Small intestine (tissue), 7 donors: ENCODE measurements at regions not wholly inside any gene's neighbourhood (a gene's known extent, or its start where the extent isn't known, plus 50 kb on each side); places are given as distances from the start of the nearest gene placed in this dataset.
"Not testable (repeated sequence)": the region's sequence is repeated elsewhere in the genome, so short reads cannot be mapped to it uniquely, and the experiment has no call there.

Experiments
- DNase-seq, 2 donors: peaks; one replicate each; pipeline versions ENCODE4 v3.0.0 to v3.0.0-alpha.2; 2013
- FAIRE-seq: peaks from 2 replicates; lab custom pipeline; 2012; peaks lifted over from hg19 to GRCh38; lab: Jason Lieb, UNC
- H3K27ac ChIP-seq, 3 donors: one replicate each; pipeline ENCODE4 v1.5.1; 2013; ENCODE audit warnings: low read length in 2 of 3, mild to moderate bottlenecking in 2 of 3, control low read depth in 1 of 3, inconsistent platforms in 1 of 3, low read depth in 1 of 3, moderate library complexity in 1 of 3
- H3K27me3 ChIP-seq, 3 donors: one replicate each; pipeline ENCODE4 v1.6.1; 2013; ENCODE audit warnings: low read length in 3 of 3, inconsistent platforms in 1 of 3; ENCODE audit not compliant: control insufficient read depth in 3 of 3, insufficient read depth in 3 of 3
- H3K36me3 ChIP-seq, 3 donors: one replicate each; pipeline ENCODE4 v1.6.1; 2013; ENCODE audit warnings: low read length in 3 of 3, inconsistent platforms in 1 of 3, low read depth in 1 of 3, mild to moderate bottlenecking in 1 of 3, moderate library complexity in 1 of 3; ENCODE audit not compliant: control insufficient read depth in 3 of 3, insufficient read depth in 2 of 3
- H3K4me1 ChIP-seq, 3 donors: one replicate each; pipeline ENCODE4 v1.6.1; 2013; ENCODE audit warnings: low read length in 2 of 3, inconsistent platforms in 1 of 3, low read depth in 1 of 3, mild to moderate bottlenecking in 1 of 3, moderate library complexity in 1 of 3; ENCODE audit not compliant: control insufficient read depth in 3 of 3, insufficient read depth in 2 of 3
- H3K4me3 ChIP-seq, 3 donors: one replicate each; pipeline ENCODE4 v1.5.1; 2013; ENCODE audit warnings: low read length in 3 of 3, control low read depth in 1 of 3, inconsistent platforms in 1 of 3, low read depth in 1 of 3, mild to moderate bottlenecking in 1 of 3, moderate library complexity in 1 of 3
- H3K9me3 ChIP-seq, 2 donors: one replicate each; pipeline ENCODE4 v1.6.1; 2013; ENCODE audit warnings: low read depth in 1 of 2, low read length in 1 of 2; ENCODE audit not compliant: control insufficient read depth in 2 of 2, insufficient read depth in 1 of 2
- WGBS, 3 donors: extraction: QIAGEN DNeasy Blood & Tissue Kit; methylation state at CpG; one replicate each; pipeline ENCODE4 v1.1.7; 2013; 5-methylcytosine and 5-hydroxymethylcytosine counted together
- donor health status: healthy with polysubstance abuse.
- donor health status: control.
- donor health status: control.
- donor health status: Bipolar disorder and iron deficiency.
- donor health status: healthy.

DNA sequence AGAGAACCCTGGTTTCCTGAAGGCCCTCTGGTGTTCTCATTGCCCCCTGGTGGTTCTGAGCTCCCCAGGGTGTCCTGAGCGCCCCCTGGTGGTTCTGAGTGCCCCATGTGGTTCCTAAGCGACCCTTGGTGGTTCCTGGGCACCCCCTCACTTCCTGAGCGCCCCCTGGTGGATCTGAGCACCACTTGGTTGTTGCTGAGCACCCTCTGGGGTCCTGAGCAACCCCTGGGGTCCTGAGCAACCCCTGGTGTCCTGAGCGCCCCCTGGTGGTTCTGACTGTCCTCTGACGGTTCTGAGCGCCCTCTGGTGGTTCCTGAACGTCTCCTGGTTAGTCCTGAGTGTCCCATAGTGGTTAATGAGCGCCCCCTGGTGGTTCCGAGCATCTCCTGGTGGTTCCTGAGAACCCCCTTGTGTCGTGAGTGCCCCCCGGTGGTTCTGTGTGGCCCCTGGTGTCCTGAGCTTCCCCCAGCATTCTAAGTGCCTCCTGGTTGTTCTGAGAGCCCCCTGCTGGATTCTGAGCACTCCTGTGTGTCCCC lies 568.3 kb downstream of the TMEM121 start:
- no peaks in the 10 kb centered on the region for H3K4me1 ChIP-seq
- DNase-seq (peak in 1 of 2 donors; percentile 30), FAIRE-seq (no peak)
- H3K36me3 ChIP-seq: no peaks in the 10 kb centered on the region
- 29% methylated on average over 10 of the region's 11 CpGs; no CpG with 5 or more reads in 2 of the 3 donors for WGBS, 3 donors
- no peak overlapping the region for H3K27ac ChIP-seq
- H3K4me3 ChIP-seq: no peak overlapping the region
- peaks cover 0 to 12% of the 10 kb centered on the region in 2 donors for H3K9me3 ChIP-seq
- H3K27me3 ChIP-seq: no peaks in the 10 kb centered on the region

DNA sequence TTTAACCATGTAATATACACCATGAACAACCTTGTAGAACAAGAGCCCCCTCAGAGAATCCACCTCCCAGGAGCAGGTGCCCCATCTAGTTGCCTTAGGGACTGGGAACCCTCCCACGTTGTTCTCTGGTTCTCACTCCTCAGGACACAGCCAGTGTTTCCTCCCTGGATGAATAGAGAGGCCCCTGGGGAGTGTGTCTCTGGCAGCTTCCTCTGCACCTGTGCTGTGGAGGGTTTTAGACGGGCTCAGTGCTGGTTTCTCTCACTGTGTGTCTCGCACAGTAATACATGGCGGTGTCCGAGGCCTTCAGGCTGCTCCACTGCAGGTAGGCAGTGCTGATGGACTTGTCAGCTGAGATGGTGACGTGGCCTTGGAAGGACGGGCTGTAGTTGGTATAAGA lies 581.3 kb downstream of the TMEM121 start:
- WGBS, 3 donors: 63% methylated on average over 7 of the region's 7 CpGs; no CpG with 5 or more reads in 2 of the 3 donors
- H3K27ac ChIP-seq: no peak overlapping the region
- FAIRE-seq (no peak), DNase-seq (no peak)
- H3K4me3 ChIP-seq: no peak overlapping the region
- no peaks in the 10 kb centered on the region for H3K36me3 ChIP-seq
- peaks cover 0 to 41% of the 10 kb centered on the region in 2 donors for H3K9me3 ChIP-seq
- no peaks in the 10 kb centered on the region for H3K27me3 ChIP-seq
- no peaks in the 10 kb centered on the region for H3K4me1 ChIP-seq

DNA sequence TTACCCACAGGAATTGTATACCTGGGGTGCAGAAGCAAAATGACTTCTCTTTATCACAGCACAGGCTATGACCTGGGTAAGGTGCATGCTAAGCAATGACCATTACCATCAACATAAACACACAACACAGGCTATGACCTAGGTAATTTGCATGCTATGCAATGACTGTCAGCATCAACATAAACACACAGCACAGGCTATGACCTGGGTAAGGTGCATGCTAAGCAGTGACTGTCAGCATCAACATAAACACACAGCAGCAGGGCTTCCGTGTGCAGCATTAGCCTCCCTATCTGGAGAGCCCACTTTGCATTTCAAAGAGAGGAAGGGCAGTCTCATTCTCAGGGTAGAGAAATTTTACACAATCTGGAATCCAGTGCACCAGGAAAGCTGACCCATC lies 583.0 kb downstream of the TMEM121 start:
- no peak for DNase-seq
- WGBS, 3 donors: 50% methylated on average over 1 of the region's 1 CpG; no CpG with 5 or more reads in 2 of the 3 donors

DNA sequence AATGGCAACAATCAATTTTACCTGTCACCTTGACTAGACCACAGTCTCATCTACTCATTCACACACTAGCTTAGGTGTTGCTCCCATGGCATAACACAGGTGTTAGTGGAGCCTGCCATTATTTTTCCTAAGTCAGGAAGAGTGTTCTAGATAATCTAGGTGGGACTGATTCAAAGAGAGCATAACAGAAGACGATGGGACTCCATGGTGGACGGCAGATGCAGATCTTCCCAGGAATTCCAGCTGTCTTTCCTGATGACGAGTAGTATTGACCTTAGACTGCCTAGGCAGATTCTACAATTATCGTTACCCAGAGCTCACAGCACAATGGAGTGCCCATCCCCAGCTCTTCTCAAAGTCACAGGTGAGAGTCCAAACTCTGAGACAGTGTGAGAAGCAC lies 589.0 kb downstream of the TMEM121 start:
- WGBS, 3 donors: 42 to 54% (median 52%) methylated on average over 4 of the region's 4 CpGs
- no peak overlapping the region for H3K4me3 ChIP-seq
- H3K9me3 ChIP-seq: peaks cover 0 to 16% of the 10 kb centered on the region in 2 donors
- no peaks in the 10 kb centered on the region for H3K36me3 ChIP-seq
- no peaks in the 10 kb centered on the region for H3K4me1 ChIP-seq
- FAIRE-seq: no peak
- no peak overlapping the region for H3K27ac ChIP-seq
- no peak for DNase-seq
- no peaks in the 10 kb centered on the region for H3K27me3 ChIP-seq

More for the DNA sequence above, 583.0 kb downstream of the TMEM121 start:
- FAIRE-seq: no peak
- Histone ChIP-seq H3K36me3 (no peaks in the 10 kb centered on the region), H3K27ac (no peak overlapping the region), H3K4me1 (no peaks in the 10 kb centered on the region), H3K9me3 (peaks cover 0 to 41% of the 10 kb centered on the region in 2 donors), H3K27me3 (no peaks in the 10 kb centered on the region), H3K4me3 (no peak overlapping the region)

DNA sequence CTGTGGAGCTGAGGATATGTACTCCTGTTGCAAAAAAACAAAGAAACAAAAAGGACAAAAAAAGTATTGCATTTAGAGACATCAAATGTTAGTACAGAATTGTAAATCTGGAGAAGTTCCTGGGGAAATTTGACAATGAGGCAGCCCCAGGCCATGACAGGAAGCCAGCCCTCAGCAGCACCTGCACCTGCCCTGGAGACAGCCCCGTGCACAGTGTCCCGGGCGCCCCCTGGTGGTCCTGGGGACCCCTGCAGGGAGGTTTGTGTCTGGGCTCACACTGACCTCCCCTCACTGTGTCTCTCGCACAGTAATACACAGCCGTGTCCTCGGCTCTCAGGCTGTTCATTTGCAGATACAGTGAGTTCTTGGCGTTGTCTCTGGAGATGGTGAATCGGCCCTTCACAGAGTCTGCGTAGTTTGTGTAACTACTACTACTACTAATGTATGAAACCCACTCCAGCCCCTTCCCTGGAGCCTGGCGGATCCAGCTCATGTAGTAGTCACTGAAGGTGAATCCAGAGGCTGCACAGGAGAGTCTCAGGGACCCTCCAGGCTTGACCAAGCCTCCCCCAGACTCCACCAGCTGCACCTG lies 590.1 kb downstream of the TMEM121 start:
- 45 to 63% (median 47%) methylated on average over 4 to 7 of the region's 10 CpGs for WGBS, 3 donors
- FAIRE-seq, H3K4me3 ChIP-seq: not testable (repeated sequence)

DNA sequence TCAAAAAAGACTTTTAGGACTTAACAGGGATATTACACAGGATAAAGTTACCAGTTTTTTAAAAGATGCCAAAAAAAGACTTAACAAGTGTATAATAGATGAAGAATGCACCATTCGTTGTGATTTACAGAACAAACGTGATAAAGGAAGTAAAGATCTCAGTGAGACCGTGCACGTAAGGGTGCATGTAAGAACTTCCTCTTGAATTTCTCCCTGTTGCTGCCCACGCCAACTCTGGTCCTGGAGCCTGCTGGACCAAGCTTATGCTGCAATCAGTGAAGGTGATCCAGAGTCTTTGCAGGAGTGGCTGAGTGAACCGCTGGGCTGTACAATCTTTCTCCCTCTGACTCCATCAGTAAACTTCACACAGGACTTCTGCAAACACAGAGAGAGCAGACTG lies 593.7 kb downstream of the TMEM121 start:
- Histone ChIP-seq H3K4me1 (no peaks in the 10 kb centered on the region), H3K4me3 (no peak overlapping the region), H3K27me3 (no peaks in the 10 kb centered on the region), H3K36me3 (no peaks in the 10 kb centered on the region), H3K27ac (no peak overlapping the region), H3K9me3 (peaks cover 0 to 19% of the 10 kb centered on the region in 2 donors)
- 44 to 53% (median 49%) methylated on average over 6 of the region's 6 CpGs for WGBS, 3 donors
- DNase-seq (no peak), FAIRE-seq (no peak)

More for the DNA sequence above, 590.1 kb downstream of the TMEM121 start:
- H3K27ac ChIP-seq, DNase-seq, H3K4me1 ChIP-seq, H3K27me3 ChIP-seq, H3K36me3 ChIP-seq: not testable (repeated sequence)
- H3K9me3 ChIP-seq: peaks cover 0 to 15% of the 10 kb centered on the region in 2 donors

DNA sequence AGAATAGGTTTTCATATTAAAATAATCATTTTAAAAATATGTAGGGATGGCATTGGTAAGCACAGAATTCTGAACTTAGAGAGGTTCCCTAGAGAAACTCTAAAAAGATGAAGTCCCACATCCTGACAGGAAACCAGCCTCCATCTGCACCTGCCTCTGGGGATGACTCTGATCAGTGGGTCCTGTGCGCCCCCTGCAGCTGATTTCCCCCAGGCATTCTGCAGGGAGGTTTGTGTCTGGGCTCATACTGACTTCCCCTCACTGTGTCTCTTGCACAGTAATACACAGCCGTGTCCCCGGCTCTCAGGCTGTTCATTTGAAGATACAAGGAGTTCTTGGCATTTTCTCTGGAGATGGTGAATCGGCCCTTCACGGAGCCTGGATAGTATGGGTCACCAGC lies 602.9 kb downstream of the TMEM121 start:
- H3K4me3 ChIP-seq: no peak overlapping the region
- no peak overlapping the region for H3K27ac ChIP-seq
- no peaks in the 10 kb centered on the region for H3K4me1 ChIP-seq
- WGBS, 3 donors: 52 to 75% (median 55%) methylated on average over 5 of the region's 5 CpGs
- H3K36me3 ChIP-seq: no peaks in the 10 kb centered on the region
- FAIRE-seq: no peak
- H3K27me3 ChIP-seq: no peaks in the 10 kb centered on the region
- peaks cover 0 to 13% of the 10 kb centered on the region in 2 donors for H3K9me3 ChIP-seq
- DNase-seq: no peak

DNA sequence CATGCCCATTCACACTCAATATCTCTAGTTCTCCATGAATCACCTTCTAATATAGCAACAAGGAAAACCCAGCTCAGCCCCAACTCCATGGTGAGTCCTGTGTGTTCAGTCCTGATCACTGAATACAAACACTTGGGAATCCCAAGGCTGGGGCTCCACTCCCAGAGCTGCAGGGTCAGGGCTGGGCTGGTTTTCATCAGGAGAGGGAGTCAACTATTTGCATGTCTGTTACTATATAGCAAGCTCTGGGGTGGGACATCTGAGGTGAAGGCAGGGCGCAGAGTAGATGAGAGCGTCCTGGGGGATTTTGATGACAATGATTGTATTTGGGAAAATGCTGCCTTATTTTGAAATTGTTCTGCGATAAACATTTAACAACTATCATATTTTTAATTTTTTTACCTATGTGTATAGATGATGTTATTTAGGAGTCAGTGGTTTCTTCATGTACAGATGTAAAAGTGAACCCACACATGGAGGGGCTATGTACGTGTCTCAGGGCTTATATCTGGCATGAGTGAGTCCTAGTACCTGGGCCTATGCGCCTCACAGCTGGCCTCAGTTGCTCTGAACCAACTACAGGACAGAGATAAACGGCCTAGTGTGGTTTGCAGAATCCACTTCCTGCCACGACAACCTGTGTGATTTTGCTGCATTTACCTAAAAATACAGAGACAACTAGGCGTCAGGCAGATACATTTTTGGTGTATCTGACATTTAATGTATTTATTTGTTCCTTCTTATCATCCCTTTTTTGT lies 603.7 kb downstream of the TMEM121 start:
- DNase-seq: peak in 1 of 2 donors; percentile 4
- H3K4me1 ChIP-seq, FAIRE-seq, H3K36me3 ChIP-seq, H3K4me3 ChIP-seq, H3K27ac ChIP-seq, H3K27me3 ChIP-seq: not testable (repeated sequence)
- H3K9me3 ChIP-seq: peaks cover 0 to 12% of the 10 kb centered on the region in 2 donors
- 58 to 64% (median 61%) methylated on average over 8 of the region's 8 CpGs for WGBS, 3 donors
